Forelimb muscle (tissue), 1 donor: ENCODE measurements at regions not wholly inside any gene's neighbourhood (a gene's known extent, or its start where the extent isn't known, plus 50 kb on each side); places are given as distances from the start of the nearest gene placed in this dataset.

ENCODE experiments used
- DNase-seq: peaks from one replicate; pipeline ENCODE4 v3.0.0-alpha.2; 2013; ENCODE audit warnings: low read depth

- DNase-seq, result no peak
These were observed 60.8 kb upstream of the KCNJ15 start for GRCh38 chr21:38196036-38196435.

- no peak for DNase-seq
These were observed 54.0 kb upstream of the KCNJ15 start for GRCh38 chr21:38202811-38203210.

- no peak for DNase-seq
These were observed 53.6 kb upstream of the KCNJ15 start for GRCh38 chr21:38203229-38203628.

- no peak for DNase-seq
These were observed 50.9 kb upstream of the KCNJ15 start for GRCh38 chr21:38205940-38206339.

- DNase-seq, result no peak
These were observed 50.1 kb upstream of the KCNJ15 start for GRCh38 chr21:38206646-38207045.
